HepG2 (cell line): ENCODE measurements at regions not wholly inside any gene's neighbourhood (a gene's known extent, or its start where the extent isn't known, plus 50 kb on each side); places are given as distances from the start of the nearest gene placed in this dataset.

Experiments
- BHLHE40 ChIP-seq: IDR thresholded peaks from 2 replicates; pipeline ENCODE4 v1.6.1; 2011; ENCODE audit warnings: low read length, improper control_type of control experiment
- SUZ12 ChIP-seq: fragments of 150-350 bp; IDR thresholded peaks from 2 replicates; pipeline ENCODE4 v1.6.1; 2014; ENCODE audit warnings: low read depth, low read length
- ZC3H13 ChIP-seq: sonication (generic); formaldehyde crosslinking; IDR thresholded peaks from 2 replicates; pipeline ENCODE4 v1.8.1; 2023; ENCODE audit warnings: mild to moderate bottlenecking, missing genetic modification reagents, moderate library complexity
- ZNF10 ChIP-seq: sonication (generic); formaldehyde crosslinking; IDR thresholded peaks from 2 replicates; pipeline ENCODE4 v1.4.0; 2020; ENCODE audit warnings: mild to moderate bottlenecking, low read depth, missing genetic modification reagents, borderline replicate concordance
- ZNF879 ChIP-seq: sonication (generic); formaldehyde crosslinking; IDR thresholded peaks from 2 replicates; pipeline ENCODE4 v1.8.1; 2023; ENCODE audit warnings: missing genetic modification reagents

- TF ChIP-seq ZNF10 (CRISPR knock-in tag) (no peak), SUZ12 (no peak), ZC3H13 (CRISPR knock-in tag) (no peak), BHLHE40 (no peak), ZNF879 (no peak)
These were observed 1004.9 kb upstream of the NRXN1 start for GRCh38 chr2:52036853-52037252.
